H9 (cell line): ENCODE measurements at regions not wholly inside any gene's neighbourhood (a gene's known extent, or its start where the extent isn't known, plus 50 kb on each side); places are given as distances from the start of the nearest gene placed in this dataset.

Source experiments
- DNase-seq: peaks from one replicate; pipeline ENCODE4 v3.0.0-alpha.2; 2017
- H2AFZ ChIP-seq: one replicate; pipeline ENCODE4 v1.6.1; 2013; ENCODE audit warnings: mild to moderate bottlenecking, low read length, control low read depth, moderate library complexity
- H2AK5ac ChIP-seq: 2 replicates; pipeline ENCODE4 v1.6.1; 2013; ENCODE audit warnings: low read length, control low read depth, mixed read lengths; ENCODE audit not compliant: insufficient read length
- H2BK120ac ChIP-seq: one replicate; pipeline ENCODE4 v1.6.1; 2013; ENCODE audit warnings: low read depth, mild to moderate bottlenecking, low read length, control low read depth, inconsistent platforms; ENCODE audit not compliant: poor library complexity, severe bottlenecking
- H2BK12ac ChIP-seq: 2 replicates; pipeline ENCODE4 v1.6.1; 2013; ENCODE audit warnings: low read length, control low read depth, mixed read lengths, low read depth; ENCODE audit not compliant: insufficient read length
- H2BK15ac ChIP-seq: 2 replicates; pipeline ENCODE4 v1.6.1; 2013; ENCODE audit warnings: low read depth, low read length, control low read depth
- H2BK20ac ChIP-seq: one replicate; pipeline ENCODE4 v1.6.1; 2013; ENCODE audit warnings: low read depth, mild to moderate bottlenecking, low read length, control low read depth, inconsistent platforms; ENCODE audit not compliant: poor library complexity, severe bottlenecking
- H2BK5ac ChIP-seq: 2 replicates; pipeline ENCODE4 v1.6.1; 2013; ENCODE audit warnings: low read length, control low read depth, mixed read lengths; ENCODE audit not compliant: insufficient read length
- H3K14ac ChIP-seq: 2 replicates; pipeline ENCODE4 v1.6.1; 2013; ENCODE audit warnings: low read length, control low read depth; ENCODE audit not compliant: insufficient read depth
- H3K18ac ChIP-seq: 2 replicates; pipeline ENCODE4 v1.6.1; 2013; ENCODE audit warnings: low read depth, mild to moderate bottlenecking, mixed read lengths, low read length, control low read depth; ENCODE audit not compliant: insufficient read length
- H3K23ac ChIP-seq: 2 replicates; pipeline ENCODE4 v1.6.1; 2013; ENCODE audit warnings: low read length, control low read depth, mixed read lengths, low read depth; ENCODE audit not compliant: insufficient read length
- H3K23me2 ChIP-seq: 2 replicates; pipeline ENCODE4 v1.6.1; 2013; ENCODE audit warnings: low read depth, mild to moderate bottlenecking, mixed read lengths, low read length, control low read depth; ENCODE audit not compliant: insufficient read length, poor library complexity, severe bottlenecking
- H3K27ac ChIP-seq: 2 replicates; pipeline ENCODE4 v1.5.1; 2013; ENCODE audit warnings: low read length, control low read depth, mixed read lengths, low read depth; ENCODE audit not compliant: insufficient read length
- H3K27me3 ChIP-seq: 2 replicates; pipeline ENCODE4 v1.6.1; 2013; ENCODE audit warnings: low read length, control low read depth, inconsistent platforms; ENCODE audit not compliant: insufficient read depth
- H3K4ac ChIP-seq: 2 replicates; pipeline ENCODE4 v1.6.1; 2013; ENCODE audit warnings: low read depth, mild to moderate bottlenecking, control low read depth, inconsistent platforms, low read length, moderate library complexity
- H3K4me1 ChIP-seq: 2 replicates; pipeline ENCODE4 v1.6.1; 2013; ENCODE audit warnings: low read length, control low read depth, inconsistent platforms; ENCODE audit not compliant: insufficient read depth
- H3K4me2 ChIP-seq: 2 replicates; pipeline ENCODE4 v1.6.1; 2013; ENCODE audit warnings: low read length, control low read depth, mixed read lengths; ENCODE audit not compliant: insufficient read length, insufficient read depth
- H3K56ac ChIP-seq: 2 replicates; pipeline ENCODE4 v1.6.1; 2013; ENCODE audit warnings: low read depth, mild to moderate bottlenecking, mixed read lengths, low read length, control low read depth; ENCODE audit not compliant: insufficient read length
- H3K79me1 ChIP-seq: 2 replicates; pipeline ENCODE4 v1.6.1; 2013; ENCODE audit warnings: low read depth, mild to moderate bottlenecking, moderate library complexity, low read length, control low read depth, inconsistent platforms; ENCODE audit not compliant: insufficient read depth, poor library complexity, severe bottlenecking
- H3K79me2 ChIP-seq: 2 replicates; pipeline ENCODE4 v1.6.1; 2013; ENCODE audit warnings: low read length, control low read depth, inconsistent platforms; ENCODE audit not compliant: insufficient read depth
- H3K9ac ChIP-seq: 2 replicates; pipeline ENCODE4 v1.6.1; 2013; ENCODE audit warnings: low read length, control low read depth, mixed read lengths; ENCODE audit not compliant: insufficient read length; ENCODE audit errors: extremely low read depth
- H3K9me3 ChIP-seq: one replicate; pipeline ENCODE4 v1.6.1; 2013; ENCODE audit warnings: low read depth, low read length, inconsistent platforms; ENCODE audit not compliant: control insufficient read depth
- H3T11ph ChIP-seq: one replicate; pipeline ENCODE4 v1.6.1; 2013; ENCODE audit warnings: mild to moderate bottlenecking, low read length, control low read depth, inconsistent platforms
- H4K20me1 ChIP-seq: one replicate; pipeline ENCODE4 v1.6.1; 2013; ENCODE audit not compliant: control insufficient read depth, insufficient read length, insufficient read depth
- H4K5ac ChIP-seq: 2 replicates; pipeline ENCODE4 v1.6.1; 2013; ENCODE audit warnings: low read depth, mild to moderate bottlenecking, mixed read lengths, low read length, control low read depth; ENCODE audit not compliant: insufficient read length
- H4K8ac ChIP-seq: replicated peaks from 2 replicates; pipeline ENCODE4 v1.6.1; 2013; ENCODE audit warnings: low read length, control low read depth, mixed read lengths, low read depth; ENCODE audit not compliant: insufficient read length
- H4K91ac ChIP-seq: 2 replicates; pipeline ENCODE4 v1.6.1; 2013; ENCODE audit warnings: low read depth, mild to moderate bottlenecking, moderate library complexity, mixed read lengths, low read length, control low read depth; ENCODE audit not compliant: insufficient read length
- H3K27ac Mint-ChIP-seq, 3 experiments: 2 replicates in 2 of 3; 3 replicates in 1 of 3; pipeline ENCODE4 v1.8.0; 2020 to 2021; ENCODE audit warnings: mixed read lengths in 3 of 3, mild to moderate bottlenecking in 1 of 3, moderate library complexity in 1 of 3
- H3K27me3 Mint-ChIP-seq: 2 replicates; pipeline ENCODE4 v1.8.0; 2021; ENCODE audit warnings: low read depth, mild to moderate bottlenecking, moderate library complexity, mixed read lengths
- H3K36me3 Mint-ChIP-seq, 3 experiments: 2 replicates in 2 of 3; 3 replicates in 1 of 3; pipeline ENCODE4 v1.8.0; 2020 to 2021; ENCODE audit warnings: low read depth in 3 of 3, mixed read lengths in 3 of 3; ENCODE audit not compliant: insufficient read depth in 1 of 3
- H3K4me1 Mint-ChIP-seq, 2 experiments: 2 replicates each; pipeline ENCODE4 v1.8.0; 2020; ENCODE audit warnings: mixed read lengths in 2 of 2
- H3K4me3 Mint-ChIP-seq, 2 experiments: 2 replicates in 1 of 2; 3 replicates in 1 of 2; pipeline ENCODE4 v1.8.0; 2020 to 2021; ENCODE audit warnings: mild to moderate bottlenecking in 2 of 2, mixed read lengths in 2 of 2, moderate library complexity in 1 of 2
- H3K9me3 Mint-ChIP-seq, 2 experiments: 2 replicates in 1 of 2; 3 replicates in 1 of 2; pipeline ENCODE4 v1.8.0; 2020; ENCODE audit warnings: mild to moderate bottlenecking in 2 of 2, mixed read lengths in 2 of 2, moderate library complexity in 1 of 2
- WGBS: extraction: QIAGEN DNeasy Blood & Tissue Kit; methylation state at CpG from one replicate; pipeline ENCODE4 v1.1.7; 2013; ENCODE audit warnings: missing lambda C conversion rate, low lambda C conversion rate, mixed read lengths; ENCODE audit not compliant: insufficient read length; ENCODE audit errors: extremely low coverage; 5-methylcytosine and 5-hydroxymethylcytosine counted together
- TF ChIP-seq, protein P1 (sequence below): fragments of 200-600 bp; sonication (generic); conservative IDR thresholded peaks from 3 replicates; pipeline ENCODE4 v1.8.0; 2021; ENCODE audit warnings: antibody characterized with exemption, mild to moderate bottlenecking

DNA sequence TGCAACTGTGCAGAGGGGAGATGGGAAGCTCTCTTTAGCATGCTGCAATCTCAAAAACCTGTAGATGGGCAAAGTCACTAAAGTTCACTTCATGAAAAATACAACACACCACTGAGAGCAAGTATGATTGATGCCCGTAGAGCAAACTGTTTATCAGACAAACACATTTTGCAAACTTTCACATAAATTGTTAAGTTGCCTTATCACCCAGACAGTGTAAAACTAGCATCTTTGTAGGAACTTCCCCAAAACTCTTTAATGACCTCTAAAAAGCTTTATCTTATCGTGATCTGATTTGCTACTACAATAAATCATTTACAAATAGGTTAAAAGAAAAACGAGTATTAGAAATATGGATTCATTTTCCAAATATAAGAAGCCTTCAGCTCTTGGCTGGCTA, 391.0 kb downstream of the LMO4 start:
- no peaks in the 10 kb centered on the region; the same call in 1 of the 2 replicates for H3K4me1 ChIP-seq
- H3K14ac ChIP-seq = no peak overlapping the region
- no peaks in the 10 kb centered on the region for H4K20me1 ChIP-seq
- Mint-ChIP-seq H3K9me3 (peaks cover 4% of the 10 kb centered on the region in 2 experiments), H3K27ac (no peak overlapping the region), H3K4me1 (peaks cover 22 to 23% of the 10 kb centered on the region in 2 experiments), H3K36me3 (peaks cover 0 to 5% (median 5%) of the 10 kb centered on the region in 3 experiments; a peak in 5 of 7 replicates), H3K27me3 (no peaks in the 10 kb centered on the region), H3K4me3 (no peak overlapping the region)
- H3K4ac ChIP-seq = no peak overlapping the region
- H2BK12ac ChIP-seq = no peak overlapping the region
- no peaks in the 10 kb centered on the region for H3K79me2 ChIP-seq
- H3K23ac ChIP-seq = no peak overlapping the region
- no peak overlapping the region for H2BK20ac ChIP-seq
- no peak overlapping the region for H2BK15ac ChIP-seq
- H3K56ac ChIP-seq = no peak overlapping the region
- no peak overlapping the region for H3K9ac ChIP-seq
- no peak overlapping the region for H4K91ac ChIP-seq
- H3K4me2 ChIP-seq = no peak overlapping the region
- WGBS = no CpG with 5 or more reads among the region's 3 CpGs
- no peak overlapping the region for H4K5ac ChIP-seq
- H3K27ac ChIP-seq = no peak overlapping the region
- H3K9me3 ChIP-seq = no peaks in the 10 kb centered on the region
- no peak overlapping the region for H2BK120ac ChIP-seq
- TF ChIP-seq, protein P1, sequence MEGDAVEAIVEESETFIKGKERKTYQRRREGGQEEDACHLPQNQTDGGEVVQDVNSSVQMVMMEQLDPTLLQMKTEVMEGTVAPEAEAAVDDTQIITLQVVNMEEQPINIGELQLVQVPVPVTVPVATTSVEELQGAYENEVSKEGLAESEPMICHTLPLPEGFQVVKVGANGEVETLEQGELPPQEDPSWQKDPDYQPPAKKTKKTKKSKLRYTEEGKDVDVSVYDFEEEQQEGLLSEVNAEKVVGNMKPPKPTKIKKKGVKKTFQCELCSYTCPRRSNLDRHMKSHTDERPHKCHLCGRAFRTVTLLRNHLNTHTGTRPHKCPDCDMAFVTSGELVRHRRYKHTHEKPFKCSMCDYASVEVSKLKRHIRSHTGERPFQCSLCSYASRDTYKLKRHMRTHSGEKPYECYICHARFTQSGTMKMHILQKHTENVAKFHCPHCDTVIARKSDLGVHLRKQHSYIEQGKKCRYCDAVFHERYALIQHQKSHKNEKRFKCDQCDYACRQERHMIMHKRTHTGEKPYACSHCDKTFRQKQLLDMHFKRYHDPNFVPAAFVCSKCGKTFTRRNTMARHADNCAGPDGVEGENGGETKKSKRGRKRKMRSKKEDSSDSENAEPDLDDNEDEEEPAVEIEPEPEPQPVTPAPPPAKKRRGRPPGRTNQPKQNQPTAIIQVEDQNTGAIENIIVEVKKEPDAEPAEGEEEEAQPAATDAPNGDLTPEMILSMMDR = no peak
- no peaks in the 10 kb centered on the region for H3K27me3 ChIP-seq
- H2BK5ac ChIP-seq = no peak overlapping the region
- H4K8ac ChIP-seq = no peak overlapping the region
- H2AFZ ChIP-seq = no peak overlapping the region
- H3T11ph ChIP-seq = no peak overlapping the region
- no peak overlapping the region for H2AK5ac ChIP-seq
- H3K79me1 ChIP-seq = no peaks in the 10 kb centered on the region
- H3K18ac ChIP-seq = no peak overlapping the region
- H3K23me2 ChIP-seq = no peaks in the 10 kb centered on the region
- DNase-seq = no peak
